ENCODE measurements at regions not wholly inside any gene's neighbourhood (a gene's known extent, or its start where the extent isn't known, plus 50 kb on each side); places are given as distances from the start of the nearest gene placed in this dataset.
"Not testable (repeated sequence)": the region's sequence is repeated elsewhere in the genome, so short reads cannot be mapped to it uniquely, and the experiment has no call there.

- DNase-seq, result no peak
Observed at GRCh38 chr3:3902161-3902560, 102.9 kb downstream of the LRRN1 start.

GRCh38 chr3:3906171-3906570 lies 106.9 kb downstream of the LRRN1 start:
- no peak for DNase-seq

- no peak for DNase-seq
Observed at GRCh38 chr3:3907023-3907422, 107.8 kb downstream of the LRRN1 start.

DNA sequence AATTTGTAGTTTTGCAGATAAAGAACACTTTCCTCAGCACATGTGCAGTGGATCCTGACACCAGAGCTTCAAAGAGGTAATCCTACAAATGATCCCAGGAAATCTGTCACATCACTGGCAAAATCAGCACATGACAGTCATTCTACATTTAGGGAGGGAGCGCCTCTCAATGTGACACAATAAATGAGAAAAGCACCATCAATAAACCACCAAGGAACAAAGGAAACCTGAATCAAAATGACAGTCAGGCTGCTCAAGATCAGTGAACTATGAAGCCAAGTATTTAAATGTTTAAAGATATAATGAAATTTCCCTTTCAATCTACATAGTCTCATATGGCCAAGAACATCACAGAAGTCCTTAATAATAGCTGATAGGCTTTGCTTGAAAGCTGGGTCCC lies 119.5 kb downstream of the LRRN1 start:
- DNase-seq, result no peak

DNA sequence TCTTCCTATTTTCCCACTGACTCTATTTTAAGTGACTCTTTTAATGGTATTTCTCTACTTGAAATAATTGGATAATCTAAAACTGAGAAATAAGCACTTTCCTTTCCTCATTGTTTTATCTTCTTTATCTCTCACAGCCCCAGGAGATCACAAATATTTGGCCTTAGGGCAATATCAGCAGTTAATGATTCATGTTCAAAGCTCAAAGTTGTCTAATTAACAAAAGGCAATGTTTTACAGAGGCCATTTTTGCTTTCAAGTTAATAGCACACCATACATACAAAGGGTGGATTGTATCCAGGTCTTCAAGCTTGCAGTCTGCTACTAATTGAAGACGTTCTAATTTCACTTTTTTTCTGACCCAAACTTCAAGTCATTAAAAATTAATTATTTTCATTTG lies 120.1 kb downstream of the LRRN1 start:
- DNase-seq, result no peak

- DNase-seq, result no peak
Observed at GRCh38 chr3:3923619-3924018, 124.4 kb downstream of the LRRN1 start.

GRCh38 chr3:3927198-3927597 lies 128.0 kb downstream of the LRRN1 start:
- DNase-seq, result no peak

DNA sequence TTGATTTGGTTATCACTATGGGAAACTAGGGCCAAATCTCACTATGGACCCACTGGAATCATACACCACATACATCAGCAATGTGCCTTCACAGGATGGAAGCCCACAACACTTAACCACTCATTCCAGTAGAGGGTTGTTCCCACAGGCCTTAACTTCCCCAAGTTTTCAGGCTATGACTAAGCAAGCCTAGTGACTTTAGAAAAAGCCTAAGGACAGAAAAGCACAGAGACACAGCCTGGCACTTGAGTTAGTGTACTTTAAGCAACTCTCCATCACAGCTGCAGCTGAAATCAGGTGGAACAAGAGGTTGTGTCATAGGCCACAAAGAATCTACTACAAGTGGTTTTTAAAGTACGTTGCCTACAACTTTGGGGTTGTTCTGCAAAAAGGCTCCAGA lies 128.7 kb downstream of the LRRN1 start:
- no peak for DNase-seq

DNA sequence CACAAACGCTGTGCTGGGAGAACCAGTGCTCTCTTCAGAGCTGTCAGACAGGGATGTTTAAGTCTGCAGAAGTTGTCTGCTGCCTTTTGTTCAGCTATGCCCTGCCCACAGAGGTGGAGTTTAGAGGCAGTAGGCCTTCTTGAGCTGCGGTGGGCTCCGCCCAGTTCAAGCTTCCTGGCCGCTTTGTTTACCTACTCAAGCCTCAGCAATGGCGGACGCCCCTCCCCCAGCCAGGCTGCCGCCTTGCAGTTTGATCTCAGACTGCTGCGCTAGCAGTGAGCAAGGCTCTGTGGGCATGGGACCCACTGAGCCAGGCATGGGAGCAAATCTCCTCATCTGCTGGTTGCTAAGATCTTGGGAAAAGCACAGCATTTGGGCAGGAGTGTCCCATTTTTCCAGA lies 142.1 kb downstream of the LRRN1 start:
- not testable (repeated sequence) for DNase-seq

DNA sequence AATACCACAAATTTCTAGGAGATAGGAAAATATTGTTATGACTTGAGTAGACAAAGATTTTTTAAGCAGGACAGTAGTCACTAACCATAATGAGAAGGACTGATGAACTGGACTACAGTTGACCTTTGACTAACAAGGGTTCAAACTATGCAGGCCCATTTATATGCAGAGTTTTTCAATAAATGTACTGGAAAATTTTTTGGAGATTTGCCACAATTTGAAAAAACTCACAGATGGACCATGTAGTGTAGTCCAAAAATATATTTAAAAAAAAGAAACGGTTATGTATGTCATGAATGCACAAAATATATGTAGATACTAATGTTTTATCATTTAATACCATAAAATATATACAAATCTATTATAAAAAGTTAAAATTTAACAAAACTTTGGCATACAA lies 151.8 kb downstream of the LRRN1 start:
- no peak for DNase-seq

- no peak for DNase-seq
Observed at GRCh38 chr3:3951501-3951900, 152.3 kb downstream of the LRRN1 start.

- DNase-seq, result not testable (repeated sequence)
Observed at GRCh38 chr3:3962867-3963266, 163.6 kb downstream of the LRRN1 start.

DNA sequence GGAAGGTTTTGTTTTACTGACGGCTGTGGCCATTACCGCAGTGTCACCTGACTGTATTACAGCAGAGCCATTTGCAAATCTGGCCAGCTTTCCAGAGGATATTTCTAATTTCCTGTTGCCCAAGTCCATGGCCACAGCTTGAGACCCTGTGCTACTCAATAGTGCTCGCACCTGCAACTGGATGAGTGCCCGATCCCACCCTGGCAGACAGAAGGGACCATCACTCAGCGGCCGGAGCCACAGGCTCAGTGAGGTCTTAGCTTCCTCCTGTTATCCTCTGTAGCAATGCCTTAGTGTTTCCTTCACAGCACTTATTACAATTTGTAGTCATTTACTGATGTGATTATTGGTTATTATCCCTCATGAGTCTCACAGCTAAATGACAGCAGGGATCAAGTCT lies 184.8 kb downstream of the LRRN1 start:
- DNase-seq, result no peak

DNA sequence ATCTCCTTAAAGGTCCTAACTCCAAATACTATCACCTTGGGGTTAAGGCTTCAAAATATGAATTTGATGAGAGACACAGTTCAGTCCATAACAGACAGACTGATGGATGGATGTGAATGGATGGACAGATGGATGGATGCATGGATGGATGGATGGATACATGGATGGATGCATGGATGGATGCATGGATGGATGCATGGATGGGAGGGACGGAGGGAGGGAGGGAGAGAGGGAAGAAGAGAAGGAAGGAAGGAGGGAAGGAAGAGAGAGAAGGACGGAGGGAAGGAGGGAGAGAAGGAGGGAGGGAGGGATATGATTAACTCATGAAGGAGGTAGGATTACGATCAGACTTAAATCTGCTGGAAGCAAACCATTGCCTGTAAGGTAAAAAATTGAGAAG lies 192.4 kb downstream of the LRRN1 start:
- no peak for DNase-seq

GRCh38 chr3:3992312-3992874 lies 193.2 kb downstream of the LRRN1 start:
- DNase-seq, result no peak

- DNase-seq, result peak; percentile 27
Observed at GRCh38 chr3:3998140-3998922, 199.1 kb downstream of the LRRN1 start.

DNA sequence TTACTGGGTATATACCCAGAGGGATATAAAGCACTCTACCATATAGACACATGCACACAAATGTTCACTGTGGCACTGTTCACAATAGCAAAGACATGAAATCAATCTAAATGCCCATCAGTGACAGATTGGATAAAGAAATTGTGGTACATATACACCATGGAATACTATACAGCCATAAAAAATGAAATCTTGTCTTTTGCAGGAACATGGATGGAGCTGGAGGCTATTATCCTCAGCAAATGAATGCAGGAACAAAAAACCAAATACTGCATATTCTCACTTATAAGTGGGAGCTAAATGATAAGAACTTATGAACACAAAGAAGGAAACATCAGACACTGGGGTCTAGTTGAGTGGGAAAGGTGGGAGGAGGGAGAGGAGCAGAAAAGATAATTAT lies 200.1 kb downstream of the LRRN1 start:
- not testable (repeated sequence) for DNase-seq

- no peak for DNase-seq
Observed at GRCh38 chr3:4001976-4002375, 202.7 kb downstream of the LRRN1 start.

DNA sequence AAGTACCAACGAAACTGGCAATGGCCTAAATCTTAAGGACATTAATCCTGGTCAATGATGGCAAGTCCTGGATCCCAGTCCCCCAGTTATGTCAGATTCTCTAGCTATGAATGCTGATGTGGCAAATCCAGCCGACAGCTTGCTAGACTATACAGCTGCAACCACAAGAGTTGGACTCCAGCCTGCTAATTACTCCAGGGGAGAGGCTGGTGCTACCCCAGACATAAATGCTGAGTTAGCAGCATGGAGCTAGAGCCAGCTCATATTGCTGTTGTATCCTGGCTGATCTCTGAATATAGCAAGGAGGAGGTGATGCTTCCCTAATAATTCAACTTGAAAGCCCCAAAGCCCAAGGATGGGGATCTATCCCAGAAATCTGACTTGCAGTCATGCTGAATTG lies 207.1 kb downstream of the LRRN1 start:
- DNase-seq, result no peak

- no peak for DNase-seq
Observed at GRCh38 chr3:4008205-4008604, 209.0 kb downstream of the LRRN1 start.

DNA sequence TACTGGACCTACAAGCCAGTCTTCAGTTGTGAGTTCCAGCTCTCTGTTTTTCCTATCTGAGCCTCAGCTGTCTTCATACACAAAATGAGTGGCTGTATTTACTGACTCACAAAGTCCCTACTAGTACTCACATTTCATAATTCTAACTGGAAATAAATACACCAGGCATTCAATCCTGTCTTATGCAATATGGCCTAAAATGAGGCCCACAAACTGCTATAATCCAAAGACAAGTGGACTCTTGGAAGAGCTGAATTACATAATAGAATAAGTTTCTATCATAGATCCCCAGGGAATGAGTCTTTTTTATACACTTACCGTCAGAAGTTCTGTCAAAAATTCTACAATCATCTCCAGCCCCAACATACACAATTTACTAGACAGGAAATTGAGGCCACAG lies 211.9 kb downstream of the LRRN1 start:
- no peak for DNase-seq

GRCh38 chr3:4015426-4015825 lies 216.2 kb downstream of the LRRN1 start:
- DNase-seq, result no peak

DNA sequence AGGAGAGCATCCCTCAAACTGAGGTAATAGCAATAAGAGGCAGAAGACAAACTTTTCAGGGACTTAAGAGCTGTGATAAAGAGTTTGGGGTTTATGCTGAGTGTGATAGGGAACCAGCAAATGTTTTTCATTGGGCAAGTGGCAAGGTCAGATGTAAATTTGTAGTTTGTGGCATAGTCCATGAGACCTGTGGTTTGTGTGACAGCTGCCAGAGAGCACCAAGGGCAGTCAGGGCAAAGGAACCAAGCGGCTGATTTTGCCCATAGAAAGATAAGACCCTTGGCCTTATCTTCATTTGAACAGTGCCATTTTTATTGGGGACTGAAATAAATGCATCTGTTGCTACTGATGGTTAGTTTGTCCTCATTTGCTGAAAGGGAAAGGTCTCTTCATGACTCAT lies 220.3 kb downstream of the LRRN1 start:
- no peak for DNase-seq

DNA sequence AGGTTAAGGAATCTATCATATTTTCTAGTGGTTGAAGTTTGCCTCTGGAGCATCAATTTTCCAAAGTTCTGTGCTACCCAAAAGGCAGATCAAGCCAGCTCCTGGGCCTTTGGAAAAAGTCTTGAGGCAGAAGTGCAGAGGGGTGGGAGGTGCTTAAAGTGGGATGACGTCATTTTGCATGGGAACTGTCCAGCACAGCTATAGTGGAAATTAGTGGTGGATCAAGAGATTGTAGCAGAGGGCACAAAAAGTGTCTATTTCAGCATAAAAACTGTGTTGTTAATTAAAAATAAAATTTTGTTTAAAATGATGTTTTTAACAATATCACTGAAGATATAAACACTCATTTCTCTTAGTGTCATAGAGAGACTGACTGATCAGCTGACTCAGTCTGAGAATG lies 221.9 kb downstream of the LRRN1 start:
- no peak for DNase-seq

GRCh38 chr3:4029135-4029534 lies 229.9 kb downstream of the LRRN1 start:
- no peak for DNase-seq
